Left renal pelvis (tissue), 4 donors: ENCODE measurements at regions not wholly inside any gene's neighbourhood (a gene's known extent, or its start where the extent isn't known, plus 50 kb on each side); places are given as distances from the start of the nearest gene placed in this dataset.
A peak's percentile ranks its signal among the peaks of the same experiment; 100 is the strongest.
"Not testable (repeated sequence)": the region's sequence is repeated elsewhere in the genome, so short reads cannot be mapped to it uniquely, and the experiment has no call there.

Experiments used
- DNase-seq, 4 donors: peaks; one replicate each; pipeline ENCODE4 v3.0.0-alpha.2; 2013; ENCODE audit warnings: low read depth in 4 of 4, low spot score in 3 of 4

DNA sequence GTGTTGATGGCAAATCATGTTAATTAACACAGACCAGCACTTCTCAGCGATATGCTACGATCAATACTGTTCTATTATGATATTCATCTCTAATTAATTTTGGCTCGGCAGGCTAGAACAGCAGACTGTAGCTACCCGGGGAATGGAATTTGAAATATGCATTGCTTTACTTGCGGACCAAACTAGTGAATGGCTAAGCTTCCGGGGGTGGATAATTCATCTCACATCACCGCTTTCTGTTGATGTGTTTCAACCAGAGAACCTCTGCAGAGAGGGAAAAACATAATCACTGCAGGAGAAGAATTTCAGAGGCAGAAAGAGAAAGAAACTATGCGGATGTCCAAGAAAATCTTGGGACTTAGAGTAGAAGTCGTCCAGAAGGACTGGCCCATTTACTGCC, 490.9 kb downstream of the STK39 start:
- no peak for DNase-seq

GRCh38 chr2:167753142-167753541, 494.3 kb downstream of the STK39 start:
- no peak for DNase-seq

DNA sequence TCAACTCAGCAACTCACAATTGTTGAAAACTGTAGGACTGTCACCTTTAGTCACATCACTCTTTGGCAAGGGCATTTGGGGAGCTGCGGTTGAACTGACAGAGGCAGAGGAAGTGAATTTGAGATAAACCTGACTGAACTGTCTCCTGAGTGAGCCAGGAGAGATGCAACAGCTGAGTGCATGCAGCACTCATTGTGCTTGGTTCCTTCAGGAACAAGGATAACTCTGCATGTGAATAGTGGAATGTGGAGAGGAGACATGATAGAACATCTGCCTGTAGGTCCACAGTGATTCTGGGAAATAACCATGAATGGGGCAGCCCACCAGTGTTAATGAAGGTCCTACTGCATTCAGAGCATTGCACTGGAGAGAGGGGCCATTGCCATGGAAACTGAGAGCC, 494.7 kb downstream of the STK39 start:
- no peak for DNase-seq

DNA sequence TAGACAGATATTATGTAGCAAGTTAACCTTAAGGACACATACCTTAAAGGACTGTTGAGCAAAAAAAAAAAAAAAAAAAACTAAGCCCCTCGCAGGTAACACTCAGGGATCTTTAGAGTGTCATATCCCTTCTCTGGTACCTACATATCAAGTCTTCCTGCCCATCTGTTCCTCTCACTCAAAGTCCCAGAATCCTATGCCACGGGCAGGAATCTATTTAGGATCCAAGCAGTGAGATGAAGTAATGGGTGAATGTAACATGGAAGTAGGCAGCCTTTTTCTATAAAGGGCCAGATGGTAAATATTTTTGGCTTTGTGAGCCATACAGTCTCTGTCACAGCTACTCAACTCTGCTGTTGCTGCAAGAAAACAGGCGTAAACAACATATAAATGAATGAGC, 496.7 kb downstream of the STK39 start:
- no peak for DNase-seq

- no peak for DNase-seq
These were observed 497.7 kb downstream of the STK39 start for GRCh38 chr2:167749660-167750059.

DNA sequence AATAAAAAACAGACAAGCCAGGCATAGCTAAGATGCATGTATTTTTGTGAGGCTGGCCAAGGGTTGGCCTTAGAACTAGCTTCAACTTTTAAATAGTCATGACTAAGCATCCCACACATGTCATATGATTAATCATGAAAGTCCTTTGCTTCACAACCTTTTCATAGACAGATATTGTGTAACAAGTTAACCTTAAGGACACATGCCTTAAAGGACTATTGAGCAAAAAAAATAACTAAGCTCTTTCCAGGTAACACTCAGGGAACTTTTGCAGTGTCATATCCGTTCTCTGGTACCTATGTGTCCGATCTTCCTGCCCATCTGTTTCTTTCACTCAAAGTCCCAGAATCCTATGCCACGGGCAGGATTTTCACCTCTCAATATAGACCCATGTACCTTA, 498.4 kb downstream of the STK39 start:
- no peak for DNase-seq

DNA sequence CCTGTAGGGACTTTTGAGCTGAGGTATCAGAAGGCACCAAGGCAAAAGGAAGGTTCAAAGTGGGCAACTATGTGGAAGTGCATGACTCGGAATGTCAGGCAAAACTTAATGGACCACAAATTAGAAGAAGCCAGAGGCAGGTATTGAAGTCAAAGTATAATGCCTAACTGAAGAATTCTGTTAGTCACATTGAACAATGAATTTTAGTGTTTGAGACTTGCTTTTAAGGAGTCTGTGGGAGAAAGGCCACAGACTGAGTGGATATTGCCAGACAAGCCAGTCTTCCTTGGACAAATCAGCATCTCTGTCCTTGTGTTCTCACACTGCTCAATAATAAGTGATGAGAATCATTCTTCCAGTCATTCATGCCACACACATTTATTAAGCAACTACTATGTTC, 498.9 kb downstream of the STK39 start:
- no peak for DNase-seq

- no peak for DNase-seq
These were observed 501.7 kb downstream of the STK39 start for GRCh38 chr2:167745667-167746066.

GRCh38 chr2:167739921-167740320, 507.5 kb downstream of the STK39 start:
- not testable (repeated sequence) for DNase-seq

DNA sequence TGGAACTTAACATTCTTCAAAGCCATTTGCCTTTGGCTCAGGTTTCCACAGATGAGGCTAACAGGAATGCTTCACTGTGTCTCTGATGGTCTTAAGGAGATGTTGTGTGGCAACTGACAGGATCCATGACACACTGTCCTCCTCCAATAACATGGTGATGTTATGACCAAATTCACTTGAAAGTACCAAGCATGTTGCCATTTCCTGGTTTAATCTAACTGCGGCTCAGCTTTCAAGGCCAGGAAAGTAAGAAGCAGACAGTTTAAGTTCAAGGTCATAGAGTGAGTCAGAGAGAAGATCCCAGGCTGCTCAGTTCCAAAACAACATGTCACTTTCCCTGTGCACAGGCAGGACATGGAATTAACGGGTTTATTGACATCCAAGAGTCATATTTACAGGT, 513.6 kb downstream of the STK39 start:
- no peak for DNase-seq

DNA sequence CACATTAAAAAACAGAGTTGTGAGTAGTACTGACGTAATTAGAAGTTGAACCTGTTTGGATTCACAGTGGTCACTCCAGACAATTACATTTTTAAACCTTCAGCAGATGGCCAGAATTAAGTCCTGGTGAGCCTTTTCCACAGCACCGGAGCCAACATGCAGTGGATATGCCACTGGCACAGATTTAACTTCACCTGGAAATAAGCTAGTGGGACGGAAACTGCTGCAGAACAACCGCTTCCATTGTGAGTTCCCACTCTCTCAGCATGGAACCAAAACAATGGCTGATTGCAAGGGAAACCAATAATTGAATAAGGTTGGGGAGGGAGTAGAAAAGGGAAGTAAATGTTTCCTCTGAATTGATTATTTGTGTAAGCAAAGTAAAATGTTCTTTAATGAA, 515.1 kb downstream of the STK39 start:
- DNase-seq = no peak

DNA sequence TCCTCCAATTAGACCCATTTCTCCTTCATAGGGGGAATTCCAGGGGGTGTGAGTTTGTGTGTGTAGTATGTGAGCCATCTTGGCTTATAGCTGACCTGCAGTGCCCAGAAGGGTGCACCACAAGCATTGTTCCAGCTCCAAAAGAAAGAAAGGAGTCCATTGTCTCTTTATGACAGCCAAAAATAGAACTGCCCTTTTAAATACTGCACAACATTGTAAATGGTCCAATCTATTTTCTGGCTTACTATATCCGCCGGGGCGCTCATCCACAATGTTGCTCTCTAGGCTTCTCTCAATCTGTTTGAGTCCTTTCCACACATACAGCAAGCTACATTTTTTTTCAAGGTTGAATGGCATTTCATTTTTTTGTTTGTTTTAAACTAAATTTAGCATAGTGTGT, 517.5 kb downstream of the STK39 start:
- no peak for DNase-seq

GRCh38 chr2:167726788-167727187, 520.6 kb downstream of the STK39 start:
- no peak for DNase-seq

- no peak for DNase-seq
These were observed 525.8 kb downstream of the STK39 start for GRCh38 chr2:167721593-167721992.

DNA sequence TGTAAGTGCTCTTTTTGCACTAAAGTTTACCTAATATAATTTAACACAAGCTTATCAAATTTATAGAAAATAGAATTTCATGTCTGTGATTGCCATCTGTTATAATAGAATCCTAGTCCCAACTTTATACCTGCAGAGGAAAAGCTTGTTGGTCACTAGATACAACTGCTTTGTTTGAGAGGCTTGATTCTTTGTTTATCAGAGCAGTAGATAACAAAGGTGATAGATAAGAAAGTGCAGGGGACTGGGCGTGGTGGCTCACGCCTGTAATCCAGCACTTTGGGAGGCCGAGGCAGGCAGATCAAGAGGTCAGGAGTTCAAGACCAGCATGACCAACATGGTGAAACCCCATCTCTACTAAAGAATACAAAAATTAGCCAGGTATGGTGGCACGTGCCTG, 528.0 kb downstream of the STK39 start:
- no peak for DNase-seq

DNA sequence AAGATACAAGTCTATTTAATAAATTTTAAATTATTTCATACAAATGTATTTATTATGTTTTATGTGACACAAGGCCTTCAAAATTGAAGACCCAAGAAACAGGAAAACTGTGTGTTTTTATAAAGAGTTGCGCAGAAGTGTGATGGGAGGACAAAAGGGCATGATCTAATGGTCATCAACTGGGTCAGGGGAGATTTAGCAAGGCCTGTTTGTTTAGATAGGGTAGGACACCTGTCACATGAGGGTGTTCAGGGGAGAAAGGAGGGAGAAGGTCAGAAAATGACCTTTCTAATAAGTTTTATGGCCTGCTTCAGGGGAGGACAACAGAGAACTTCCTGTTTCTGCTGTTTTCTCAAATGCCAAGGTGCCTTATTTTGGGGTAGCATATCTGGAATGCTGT, 528.8 kb downstream of the STK39 start:
- no peak for DNase-seq

DNA sequence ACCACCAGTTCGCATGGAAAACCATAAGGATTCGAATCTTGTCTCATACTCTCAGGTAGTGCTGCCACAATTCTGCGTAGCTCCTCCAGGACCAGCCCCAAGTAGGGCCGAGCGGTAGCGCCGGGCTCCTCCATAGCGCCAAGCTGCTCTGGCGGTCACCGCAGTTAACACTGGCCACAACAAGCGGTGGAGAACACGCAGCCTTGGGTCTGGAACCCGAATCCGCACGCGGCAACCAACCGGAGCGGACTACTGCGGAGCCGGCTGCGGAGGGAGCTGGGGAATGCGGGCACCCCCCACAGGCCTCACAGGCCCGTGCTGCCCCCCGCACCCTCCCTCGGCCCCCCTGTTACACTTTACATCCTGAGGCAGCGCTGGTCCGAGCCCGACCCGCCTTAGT, 531.5 kb downstream of the STK39 start:
- DNase-seq = no peak

GRCh38 chr2:167715498-167715897, 531.9 kb downstream of the STK39 start:
- DNase-seq = not testable (repeated sequence)

- no peak for DNase-seq
These were observed 535.1 kb downstream of the STK39 start for GRCh38 chr2:167712275-167712674.

DNA sequence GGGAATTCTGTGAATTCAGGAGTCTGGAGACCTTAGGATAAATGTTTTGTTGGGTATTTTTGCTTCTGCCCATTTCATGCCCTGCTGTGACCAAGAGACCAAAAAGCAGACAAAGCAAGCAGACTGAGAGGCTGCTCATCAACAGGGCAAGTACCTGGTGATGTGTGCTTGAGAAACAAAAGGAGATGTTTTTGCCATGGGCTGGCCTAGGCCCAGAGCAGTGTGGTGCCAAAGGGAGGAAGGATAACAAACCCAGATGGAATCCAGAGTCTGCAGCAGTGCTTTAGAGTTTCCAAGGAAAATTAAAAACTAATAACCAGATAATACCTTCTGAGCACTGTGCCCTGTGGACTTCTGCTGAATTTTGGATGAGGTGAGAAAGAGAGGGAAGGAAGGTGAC, 538.4 kb downstream of the STK39 start:
- no peak for DNase-seq

DNA sequence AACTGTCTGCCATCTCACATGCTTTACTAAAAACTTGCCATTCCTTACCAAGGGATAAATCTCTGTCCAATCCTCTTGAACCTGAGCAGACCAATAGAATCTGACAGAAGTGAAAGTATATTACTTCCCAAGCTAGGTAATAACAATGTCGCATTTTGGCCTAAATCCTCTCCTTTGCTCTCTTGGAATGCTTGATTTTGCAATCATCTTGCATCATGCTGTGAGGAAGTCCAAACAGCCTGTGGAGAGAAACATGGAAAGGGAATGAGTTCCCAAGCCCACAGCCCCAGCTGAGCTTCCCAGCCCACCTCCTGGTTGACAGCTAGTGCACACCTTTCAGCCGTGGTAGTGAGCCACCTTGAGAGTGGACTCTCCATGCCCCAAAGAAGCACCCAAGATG, 540.6 kb downstream of the STK39 start:
- DNase-seq = no peak

GRCh38 chr2:167703441-167703840, 544.0 kb downstream of the STK39 start:
- DNase-seq = no peak

- no peak for DNase-seq
These were observed 545.2 kb downstream of the STK39 start for GRCh38 chr2:167702227-167702626.

DNA sequence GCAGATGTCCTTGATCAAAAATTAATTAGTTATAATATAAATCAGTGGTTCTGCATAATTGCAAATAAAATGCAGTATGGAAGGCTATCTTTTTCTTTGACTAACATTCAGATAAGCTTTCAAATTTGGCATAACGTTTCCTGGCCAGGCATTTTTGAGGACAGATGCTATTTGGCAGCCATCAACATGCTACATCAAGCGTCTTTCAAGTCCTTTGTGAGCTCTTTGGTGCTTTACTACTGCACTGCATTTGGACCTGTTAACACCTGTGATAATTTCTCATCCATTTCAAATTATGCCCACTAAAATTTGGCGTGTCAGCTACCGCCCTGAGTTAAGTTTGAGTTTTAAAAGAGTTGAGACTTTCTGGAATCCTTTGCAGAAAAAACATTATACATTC, 545.7 kb downstream of the STK39 start:
- peak in 1 of 4 donors; percentile 16 for DNase-seq
